Neural crest cell (in vitro differentiated cells): ENCODE measurements at regions not wholly inside any gene's neighbourhood (a gene's known extent, or its start where the extent isn't known, plus 50 kb on each side); places are given as distances from the start of the nearest gene placed in this dataset.

Source experiments
- DNase-seq: peaks from one replicate; pipeline ENCODE4 v3.0.0; 2021; ENCODE audit warnings: low read depth, mixed read lengths, low spot score
- H3K27ac Mint-ChIP-seq: one replicate; pipeline ENCODE4 v1.8.0; 2021; ENCODE audit warnings: mild to moderate bottlenecking, mixed read lengths; ENCODE audit not compliant: unreplicated experiment
- H3K27me3 Mint-ChIP-seq: 2 replicates; pipeline ENCODE4 v1.8.0; 2021; ENCODE audit warnings: low read depth, mild to moderate bottlenecking, mixed read lengths
- H3K36me3 Mint-ChIP-seq: 2 replicates; pipeline ENCODE4 v1.8.0; 2021; ENCODE audit warnings: low read depth, mild to moderate bottlenecking, mixed read lengths
- H3K4me1 Mint-ChIP-seq: 2 replicates; pipeline ENCODE4 v1.8.0; 2021; ENCODE audit warnings: mixed read lengths
- H3K4me3 Mint-ChIP-seq: one replicate; pipeline ENCODE4 v1.8.0; 2021; ENCODE audit warnings: mild to moderate bottlenecking, mixed read lengths
- H3K9me3 Mint-ChIP-seq: 2 replicates; pipeline ENCODE4 v1.8.0; 2021; ENCODE audit warnings: mixed read lengths
- TF ChIP-seq, protein P1 (sequence below): fragments of 200-600 bp; sonication (generic); conservative IDR thresholded peaks from 2 replicates; pipeline ENCODE4 v1.5.0; 2021; ENCODE audit warnings: antibody characterized with exemption, mild to moderate bottlenecking

DNA sequence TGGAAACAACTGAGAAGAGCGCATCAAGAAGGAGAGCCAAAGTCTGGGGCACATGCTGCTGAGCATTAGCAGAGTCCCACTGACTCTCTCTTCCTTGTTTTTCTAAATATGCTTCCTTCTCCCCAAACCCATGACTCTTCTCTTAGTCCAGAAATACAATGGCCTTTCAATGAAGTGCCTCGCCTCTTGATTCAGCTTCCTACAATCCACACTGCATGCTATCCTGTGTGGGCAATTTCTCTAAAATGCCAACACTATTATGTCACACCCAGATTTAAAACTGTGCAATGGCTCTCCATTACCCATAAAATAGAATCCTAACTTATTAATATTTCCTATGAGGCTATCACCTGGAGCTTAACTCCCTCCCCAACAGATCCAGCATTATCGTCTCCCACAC, 198.6 kb downstream of the RPAP3 start:
- Mint-ChIP-seq H3K4me1 (peaks cover 5% of the 10 kb centered on the region), H3K27ac (no peak overlapping the region), H3K27me3 (peaks cover 2% of the 10 kb centered on the region), H3K9me3 (no peaks in the 10 kb centered on the region), H3K4me3 (no peak overlapping the region), H3K36me3 (no peaks in the 10 kb centered on the region)
- TF ChIP-seq, protein P1, sequence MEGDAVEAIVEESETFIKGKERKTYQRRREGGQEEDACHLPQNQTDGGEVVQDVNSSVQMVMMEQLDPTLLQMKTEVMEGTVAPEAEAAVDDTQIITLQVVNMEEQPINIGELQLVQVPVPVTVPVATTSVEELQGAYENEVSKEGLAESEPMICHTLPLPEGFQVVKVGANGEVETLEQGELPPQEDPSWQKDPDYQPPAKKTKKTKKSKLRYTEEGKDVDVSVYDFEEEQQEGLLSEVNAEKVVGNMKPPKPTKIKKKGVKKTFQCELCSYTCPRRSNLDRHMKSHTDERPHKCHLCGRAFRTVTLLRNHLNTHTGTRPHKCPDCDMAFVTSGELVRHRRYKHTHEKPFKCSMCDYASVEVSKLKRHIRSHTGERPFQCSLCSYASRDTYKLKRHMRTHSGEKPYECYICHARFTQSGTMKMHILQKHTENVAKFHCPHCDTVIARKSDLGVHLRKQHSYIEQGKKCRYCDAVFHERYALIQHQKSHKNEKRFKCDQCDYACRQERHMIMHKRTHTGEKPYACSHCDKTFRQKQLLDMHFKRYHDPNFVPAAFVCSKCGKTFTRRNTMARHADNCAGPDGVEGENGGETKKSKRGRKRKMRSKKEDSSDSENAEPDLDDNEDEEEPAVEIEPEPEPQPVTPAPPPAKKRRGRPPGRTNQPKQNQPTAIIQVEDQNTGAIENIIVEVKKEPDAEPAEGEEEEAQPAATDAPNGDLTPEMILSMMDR = no peak
- no peak for DNase-seq

DNA sequence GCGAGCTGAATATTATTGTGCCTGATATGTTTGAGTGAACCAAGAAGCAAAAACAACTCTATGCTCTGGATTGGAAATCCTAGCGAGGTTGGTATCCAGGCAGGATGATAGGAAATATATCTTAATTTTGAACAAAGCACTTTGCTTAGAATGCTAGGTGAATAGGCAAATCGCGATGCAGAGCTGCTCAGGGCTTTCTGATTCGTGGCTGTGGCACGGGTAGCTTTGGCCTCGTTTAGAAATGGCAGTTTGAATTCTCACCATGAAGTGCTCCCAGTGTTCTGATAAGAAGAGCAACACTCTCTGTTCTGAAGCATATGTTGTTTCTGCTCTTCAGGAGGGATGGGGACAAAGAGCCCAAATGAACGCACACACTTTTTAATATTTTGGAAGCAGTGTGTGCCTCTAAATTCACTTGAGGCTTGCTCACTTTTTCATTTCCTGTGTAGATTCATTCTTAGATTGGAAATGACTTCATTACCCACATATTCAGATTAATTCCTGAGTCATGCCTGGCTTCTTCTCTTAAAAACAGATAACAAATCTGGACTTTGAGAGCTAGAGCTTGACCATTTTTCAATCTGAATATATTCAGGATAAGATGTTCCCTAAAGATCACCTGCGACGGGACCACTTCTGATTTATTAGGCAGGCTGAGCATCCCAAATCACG, 200.9 kb downstream of the RPAP3 start:
- H3K4me1 Mint-ChIP-seq = peaks cover 5% of the 10 kb centered on the region
- H3K27ac Mint-ChIP-seq = no peak overlapping the region
- TF ChIP-seq, protein P1 = no peak

DNA sequence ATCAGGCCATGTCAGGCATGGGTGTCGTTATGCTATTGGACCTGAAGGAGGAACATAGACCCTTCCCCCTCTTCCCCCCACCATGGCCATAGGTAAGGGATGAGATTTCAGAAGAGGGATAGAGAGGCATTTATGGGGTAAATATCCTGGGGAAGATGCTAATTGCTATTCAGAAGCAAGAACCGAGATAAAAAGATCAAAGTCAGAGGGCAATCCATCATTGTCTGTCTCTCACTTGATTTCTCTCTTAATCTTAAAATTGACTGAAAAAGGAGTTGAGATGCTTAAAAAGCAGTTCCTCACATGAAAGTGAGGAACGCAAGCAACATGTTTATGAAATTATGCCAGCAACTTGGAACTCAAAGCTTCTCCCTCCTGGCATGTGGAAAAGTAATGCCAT, 212.0 kb downstream of the RPAP3 start:
- no peak overlapping the region for H3K4me3 Mint-ChIP-seq
- peaks cover 38% of the 10 kb centered on the region for H3K27me3 Mint-ChIP-seq
- no peak overlapping the region for H3K27ac Mint-ChIP-seq

More for the DNA sequence above, 200.9 kb downstream of the RPAP3 start:
- peaks cover 19% of the 10 kb centered on the region for H3K27me3 Mint-ChIP-seq
- H3K9me3 Mint-ChIP-seq = no peaks in the 10 kb centered on the region
- H3K4me3 Mint-ChIP-seq = no peak overlapping the region
- H3K36me3 Mint-ChIP-seq = no peaks in the 10 kb centered on the region
- no peak for DNase-seq

DNA sequence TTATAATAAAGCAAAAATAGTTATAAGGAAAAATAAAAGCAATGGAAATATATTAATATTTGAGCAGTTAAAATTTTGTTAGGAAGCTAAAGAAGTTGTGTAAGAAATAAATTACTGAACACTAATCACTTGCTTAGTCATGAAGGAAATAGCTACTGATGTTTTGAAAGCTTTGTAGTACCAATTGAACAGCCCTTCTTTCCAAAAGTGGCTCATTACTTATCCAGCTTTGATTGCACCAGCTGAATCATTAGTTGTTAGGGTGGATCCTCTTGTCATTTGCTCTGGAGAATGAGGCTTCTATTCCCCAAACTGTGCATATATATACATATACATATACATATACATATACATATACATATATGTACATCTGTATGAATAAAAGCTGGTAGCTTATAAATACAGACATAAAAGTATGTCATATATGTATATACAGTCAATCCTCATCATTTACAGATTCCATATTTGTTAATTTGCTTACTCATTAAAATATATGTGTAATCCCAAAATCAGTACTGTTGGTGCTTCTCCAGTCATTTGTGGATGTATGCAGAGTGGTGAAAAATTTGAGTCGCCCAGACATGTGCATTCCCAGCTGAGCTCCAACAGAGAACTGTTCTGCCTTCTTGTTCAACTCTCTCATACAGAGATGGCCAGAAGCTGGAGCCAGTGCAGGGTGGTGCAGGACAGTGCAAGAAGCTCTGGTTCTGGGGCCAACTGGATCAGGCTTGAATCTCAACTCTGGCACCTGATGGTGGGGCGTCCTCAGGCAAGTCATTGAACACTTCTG, 214.1 kb downstream of the RPAP3 start:
- no peak overlapping the region for H3K4me3 Mint-ChIP-seq
- no peak for DNase-seq
- no peaks in the 10 kb centered on the region for H3K9me3 Mint-ChIP-seq
- no peaks in the 10 kb centered on the region for H3K4me1 Mint-ChIP-seq
- no peaks in the 10 kb centered on the region for H3K36me3 Mint-ChIP-seq
- H3K27me3 Mint-ChIP-seq = peaks cover 42% of the 10 kb centered on the region
- H3K27ac Mint-ChIP-seq = no peak overlapping the region
- TF ChIP-seq, protein P1 = no peak

More for the DNA sequence above, 212.0 kb downstream of the RPAP3 start:
- TF ChIP-seq, protein P1 = no peak
- no peaks in the 10 kb centered on the region for H3K4me1 Mint-ChIP-seq
- H3K36me3 Mint-ChIP-seq = peaks cover under 1% of the 10 kb centered on the region
- no peaks in the 10 kb centered on the region for H3K9me3 Mint-ChIP-seq
- no peak for DNase-seq

DNA sequence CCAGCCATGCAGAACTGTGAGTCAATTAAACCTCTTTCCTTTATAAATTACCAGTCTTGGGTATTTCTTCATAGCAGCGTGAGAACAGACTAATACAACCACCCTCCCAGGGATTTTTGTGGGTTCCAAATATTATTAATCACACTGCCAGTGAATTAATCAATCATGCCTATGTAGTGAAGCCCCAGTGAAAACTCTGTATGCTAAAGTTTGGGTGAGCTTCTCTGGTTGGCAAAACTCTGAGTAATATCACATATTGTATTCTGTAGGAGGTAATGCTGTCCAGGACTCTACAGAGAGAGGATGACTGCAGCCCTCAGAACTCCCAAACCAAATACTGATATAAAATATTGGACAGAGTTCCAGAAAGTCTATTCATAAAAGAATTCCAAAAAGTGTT, 216.9 kb downstream of the RPAP3 start:
- TF ChIP-seq, protein P1 = no peak
- Mint-ChIP-seq H3K4me3 (no peak overlapping the region), H3K9me3 (peaks cover 3% of the 10 kb centered on the region), H3K27ac (no peak overlapping the region), H3K27me3 (peaks cover 43% of the 10 kb centered on the region), H3K4me1 (no peaks in the 10 kb centered on the region), H3K36me3 (no peaks in the 10 kb centered on the region)
- DNase-seq = no peak
